NT2/D1 (cell line): ENCODE measurements at regions not wholly inside any gene's neighbourhood (a gene's known extent, or its start where the extent isn't known, plus 50 kb on each side); places are given as distances from the start of the nearest gene placed in this dataset.

ENCODE experiments used
- SUZ12 ChIP-seq: IDR thresholded peaks from 2 replicates; pipeline ENCODE4 v1.6.1; 2011; ENCODE audit not compliant: insufficient read length, insufficient read depth; ENCODE audit errors: extremely low read depth
- YY1 ChIP-seq: IDR thresholded peaks from 2 replicates; pipeline ENCODE4 v1.6.1; 2011; ENCODE audit not compliant: insufficient read length, insufficient read depth
- ZNF274 ChIP-seq: IDR thresholded peaks from 2 replicates; pipeline ENCODE4 v1.6.1; 2011; ENCODE audit warnings: mild to moderate bottlenecking, low read depth, low read length

- TF ChIP-seq YY1 (no peak), ZNF274 (no peak), SUZ12 (no peak)
These were observed 210.9 kb upstream of the KCNMB2 start for GRCh38 chr3:178325330-178325729.
